Neutrophil (primary cell): ENCODE measurements at regions not wholly inside any gene's neighbourhood (a gene's known extent, or its start where the extent isn't known, plus 50 kb on each side); places are given as distances from the start of the nearest gene placed in this dataset.

Source experiments
- H3K27ac ChIP-seq: fragments of 200-600 bp; sonication (generic); 2 replicates; pipeline ENCODE4 v1.5.1; 2016; ENCODE audit warnings: mild to moderate bottlenecking, moderate library complexity
- H3K27me3 ChIP-seq: fragments of 200-600 bp; sonication (generic); 2 replicates; pipeline ENCODE4 v1.6.0; 2016; ENCODE audit warnings: mild to moderate bottlenecking
- H3K36me3 ChIP-seq: fragments of 200-600 bp; sonication (generic); 2 replicates; pipeline ENCODE4 v1.5.1; 2017
- H3K4me1 ChIP-seq, 2 experiments: fragments of 200-600 bp in 1 of 2; sonication (generic) in 1 of 2; 1 replicate in 1 of 2; 2 replicates in 1 of 2; pipeline versions ENCODE4 v1.5.1 to v1.6.1; 2013 to 2016; ENCODE audit warnings: low read depth in 1 of 2, low read length in 1 of 2, mild to moderate bottlenecking in 1 of 2, moderate library complexity in 1 of 2; ENCODE audit not compliant: control insufficient read depth in 1 of 2, insufficient read depth in 1 of 2
- H3K4me3 ChIP-seq, 2 experiments: fragments of 200-600 bp in 1 of 2; sonication (generic) in 1 of 2; 1 replicate in 1 of 2; 2 replicates in 1 of 2; pipeline ENCODE4 v1.5.1; 2013 to 2016; ENCODE audit warnings: low read depth in 1 of 2, low read length in 1 of 2, mild to moderate bottlenecking in 1 of 2, moderate library complexity in 1 of 2
- H3K9me3 ChIP-seq: fragments of 200-600 bp; sonication (generic); 2 replicates; pipeline ENCODE4 v1.5.1; 2016
- TF ChIP-seq, protein P1 (sequence below): fragments of 200-600 bp; sonication (generic); IDR thresholded peaks from 2 replicates; pipeline ENCODE4 v1.5.1; 2016; ENCODE audit warnings: antibody characterized with exemption

DNA sequence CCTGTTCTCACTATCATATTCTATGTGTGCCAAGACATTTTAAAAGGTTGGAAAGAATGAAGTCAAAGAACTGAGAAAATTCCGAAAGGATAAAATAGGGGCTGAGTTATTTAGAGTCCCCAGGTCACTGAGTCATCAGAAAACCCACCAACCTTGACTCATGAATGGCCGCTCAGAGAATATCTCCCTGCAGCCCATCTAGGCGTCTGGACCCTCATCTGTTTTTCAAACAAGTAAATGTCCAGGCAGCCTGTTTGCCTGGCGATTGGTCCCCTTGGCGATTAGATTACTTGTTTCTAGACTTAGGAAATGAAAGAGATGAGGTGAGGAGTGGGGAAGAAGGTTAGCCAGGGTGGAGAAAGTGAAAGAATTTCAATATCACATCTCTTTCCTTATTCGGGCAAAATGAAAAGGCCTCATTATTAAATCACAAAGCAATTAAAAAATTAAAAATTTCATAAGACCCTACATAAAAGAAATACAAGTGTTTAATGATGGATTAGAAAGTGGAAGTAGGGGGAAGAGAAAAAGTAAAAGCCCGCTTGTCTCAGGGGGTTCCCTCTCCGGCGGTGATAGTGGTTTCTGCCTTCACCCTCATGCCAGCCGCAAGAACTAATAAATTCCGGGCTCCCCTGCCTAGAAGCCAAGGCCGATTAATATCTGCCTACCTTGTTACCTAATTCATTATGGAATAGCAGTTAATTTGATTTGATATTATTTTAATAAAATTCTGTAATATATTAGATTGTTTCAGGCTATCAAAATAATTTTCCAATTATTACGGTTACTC lies 415.9 kb downstream of the BCL11B start:
- H3K4me3 ChIP-seq: no peak overlapping the region
- TF ChIP-seq, protein P1, sequence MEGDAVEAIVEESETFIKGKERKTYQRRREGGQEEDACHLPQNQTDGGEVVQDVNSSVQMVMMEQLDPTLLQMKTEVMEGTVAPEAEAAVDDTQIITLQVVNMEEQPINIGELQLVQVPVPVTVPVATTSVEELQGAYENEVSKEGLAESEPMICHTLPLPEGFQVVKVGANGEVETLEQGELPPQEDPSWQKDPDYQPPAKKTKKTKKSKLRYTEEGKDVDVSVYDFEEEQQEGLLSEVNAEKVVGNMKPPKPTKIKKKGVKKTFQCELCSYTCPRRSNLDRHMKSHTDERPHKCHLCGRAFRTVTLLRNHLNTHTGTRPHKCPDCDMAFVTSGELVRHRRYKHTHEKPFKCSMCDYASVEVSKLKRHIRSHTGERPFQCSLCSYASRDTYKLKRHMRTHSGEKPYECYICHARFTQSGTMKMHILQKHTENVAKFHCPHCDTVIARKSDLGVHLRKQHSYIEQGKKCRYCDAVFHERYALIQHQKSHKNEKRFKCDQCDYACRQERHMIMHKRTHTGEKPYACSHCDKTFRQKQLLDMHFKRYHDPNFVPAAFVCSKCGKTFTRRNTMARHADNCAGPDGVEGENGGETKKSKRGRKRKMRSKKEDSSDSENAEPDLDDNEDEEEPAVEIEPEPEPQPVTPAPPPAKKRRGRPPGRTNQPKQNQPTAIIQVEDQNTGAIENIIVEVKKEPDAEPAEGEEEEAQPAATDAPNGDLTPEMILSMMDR: no peak
- H3K36me3 ChIP-seq: no peaks in the 10 kb centered on the region
- no peaks in the 10 kb centered on the region for H3K27me3 ChIP-seq
- no peaks in the 10 kb centered on the region for H3K9me3 ChIP-seq
- H3K4me1 ChIP-seq: no peaks in the 10 kb centered on the region
- no peak overlapping the region for H3K27ac ChIP-seq

DNA sequence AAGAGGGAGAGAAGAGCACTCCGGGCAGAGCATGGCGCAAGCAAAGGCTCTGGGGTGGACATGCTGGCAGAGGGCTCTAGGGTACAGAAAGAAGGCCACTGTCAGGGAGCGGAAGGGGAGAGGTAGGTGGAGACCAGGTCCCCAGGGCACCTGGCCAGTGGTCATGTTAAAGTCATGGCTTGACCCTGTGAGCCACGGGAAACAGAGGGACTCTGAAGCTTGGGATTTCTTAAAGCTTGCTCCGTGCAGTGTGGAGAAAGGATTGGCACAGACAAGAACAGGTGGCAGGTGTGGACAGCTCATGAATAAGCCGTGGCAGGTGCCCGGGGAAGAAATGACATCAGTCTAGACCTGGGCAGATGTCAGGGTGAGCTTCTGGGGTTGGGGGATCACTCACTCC lies 413.8 kb downstream of the BCL11B start:
- Histone ChIP-seq H3K9me3 (no peaks in the 10 kb centered on the region), H3K4me3 (no peak overlapping the region), H3K4me1 (no peaks in the 10 kb centered on the region), H3K27ac (no peak overlapping the region), H3K36me3 (no peaks in the 10 kb centered on the region), H3K27me3 (no peaks in the 10 kb centered on the region)
- TF ChIP-seq, protein P1: no peak

DNA sequence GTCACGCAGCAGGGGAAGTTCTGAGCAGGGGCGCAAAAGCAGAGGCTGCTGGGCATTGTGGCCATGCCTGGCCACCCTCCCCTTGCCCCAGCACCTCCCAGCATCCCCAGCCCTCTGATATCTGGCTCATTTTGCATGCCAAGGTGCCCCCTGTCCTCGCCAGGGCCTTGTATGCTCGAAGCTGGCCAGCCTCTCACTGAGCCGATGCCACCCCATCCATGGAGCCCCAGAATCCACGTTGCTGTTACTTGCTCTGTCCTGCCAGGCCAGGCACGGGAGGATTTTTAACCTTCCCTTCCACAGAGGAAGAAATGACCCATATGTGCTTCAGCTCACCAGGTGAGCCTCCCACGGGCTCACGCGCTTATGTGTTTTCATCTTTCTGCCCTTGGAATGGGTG lies 413.4 kb downstream of the BCL11B start:
- H3K27ac ChIP-seq: no peak overlapping the region
- H3K4me1 ChIP-seq: no peaks in the 10 kb centered on the region
- TF ChIP-seq, protein P1: no peak

DNA sequence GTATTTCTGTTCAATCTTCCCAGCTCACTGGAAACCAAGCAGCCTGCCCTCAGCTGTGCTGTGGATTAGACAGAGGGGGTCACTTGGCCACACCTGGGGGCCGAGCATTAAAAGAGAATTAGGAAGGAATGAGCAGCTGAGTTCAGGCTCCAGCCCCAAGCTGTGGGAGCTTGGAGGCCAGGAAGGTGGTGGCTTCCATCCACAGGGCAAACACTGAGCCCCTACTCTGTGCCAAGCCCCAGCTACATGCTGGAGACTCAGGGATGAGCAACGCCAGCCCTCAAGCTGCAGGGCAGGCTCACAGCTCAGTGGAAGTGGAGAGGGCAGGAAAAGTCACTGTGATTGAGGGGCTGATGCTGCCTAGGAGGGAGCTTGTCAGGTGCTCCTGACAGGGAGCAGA lies 412.7 kb downstream of the BCL11B start:
- TF ChIP-seq, protein P1: no peak
- H3K4me1 ChIP-seq: no peaks in the 10 kb centered on the region
- H3K9me3 ChIP-seq: no peaks in the 10 kb centered on the region
- H3K27me3 ChIP-seq: no peaks in the 10 kb centered on the region
- no peaks in the 10 kb centered on the region for H3K36me3 ChIP-seq
- no peak overlapping the region for H3K4me3 ChIP-seq
- H3K27ac ChIP-seq: no peak overlapping the region

More for the DNA sequence above, 413.4 kb downstream of the BCL11B start:
- Histone ChIP-seq H3K4me3 (no peak overlapping the region), H3K36me3 (no peaks in the 10 kb centered on the region), H3K27me3 (no peaks in the 10 kb centered on the region), H3K9me3 (no peaks in the 10 kb centered on the region)

DNA sequence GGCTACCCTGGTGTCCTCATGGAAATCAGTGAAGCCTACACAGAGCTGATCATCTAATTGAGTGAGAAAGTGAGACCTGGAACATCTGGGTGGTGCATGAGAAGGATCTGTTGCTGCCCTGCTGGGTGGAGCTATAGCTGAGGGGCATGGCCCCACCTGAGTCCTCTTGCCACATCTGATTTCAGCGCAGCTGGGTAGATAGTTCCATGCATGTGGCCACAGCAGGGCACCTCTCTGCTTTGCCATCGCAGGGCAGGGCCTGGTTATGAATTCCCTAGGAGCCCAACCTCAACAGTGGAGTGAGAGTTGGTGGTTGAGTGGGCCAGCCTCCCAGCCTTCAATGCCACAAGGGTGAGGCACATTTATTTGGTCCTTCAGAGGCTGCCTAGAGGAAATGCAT lies 407.8 kb downstream of the BCL11B start:
- Histone ChIP-seq H3K27ac (no peak overlapping the region), H3K4me1 (peaks cover 0 to 2% of the 10 kb centered on the region in 2 experiments), H3K9me3 (no peaks in the 10 kb centered on the region), H3K36me3 (no peaks in the 10 kb centered on the region), H3K27me3 (no peaks in the 10 kb centered on the region), H3K4me3 (no peak overlapping the region)
- TF ChIP-seq, protein P1: no peak
